Keratinocyte (primary cell): ENCODE measurements at regions not wholly inside any gene's neighbourhood (a gene's known extent, or its start where the extent isn't known, plus 50 kb on each side); places are given as distances from the start of the nearest gene placed in this dataset.

Experiments used
- CTCF ChIP-seq, 3 experiments: IDR thresholded peaks in 1 of 3; conservative IDR thresholded peaks in 1 of 3; optimal IDR thresholded peaks in 1 of 3; 2 replicates in 2 of 3; 3 replicates in 1 of 3; pipeline versions ENCODE3 to v1.5.1; 2011; ENCODE audit warnings: low read length in 3 of 3, mild to moderate bottlenecking in 3 of 3, moderate library complexity in 2 of 3, control low read depth in 1 of 3, inconsistent platforms in 1 of 3; ENCODE audit not compliant: insufficient read depth in 2 of 3; ENCODE audit errors: extremely low read depth in 1 of 3
- EZH2 ChIP-seq: IDR thresholded peaks from one replicate; pipeline ENCODE4 v1.6.1; 2012; ENCODE audit warnings: inconsistent platforms, mild to moderate bottlenecking, low read length, moderate library complexity

- no peak for TF ChIP-seq CTCF (optimal IDR thresholded peaks at IDR 0.05 in 1 of 3, IDR thresholded peaks at IDR 0.05 in 1 of 3, conservative IDR thresholded peaks at IDR 0.05 in 1 of 3; ENCODE audit: extremely low read depth in 1 of 3, insufficient read depth in 2 of 3, low read length in 3 of 3)
- TF ChIP-seq EZH2, result no peak
Observed at GRCh38 chr12:92987846-92988621, 58.9 kb upstream of the EEA1 start.
